ENCODE measurements at regions not wholly inside any gene's neighbourhood (a gene's known extent, or its start where the extent isn't known, plus 50 kb on each side); places are given as distances from the start of the nearest gene placed in this dataset.

GRCh38 chr2:234423884-234424283 lies 73.0 kb downstream of the ARL4C start:
- H3K27me3 ChIP-seq (ENCODE audit: insufficient read depth), result peaks cover 25% of the 10 kb centered on the region
- H3K4me3 Mint-ChIP-seq, result no peak overlapping the region
- H3K27ac Mint-ChIP-seq, result no peak overlapping the region
- H3K4me2 ChIP-seq, result no peak overlapping the region
- H3K36me3 ChIP-seq (ENCODE audit: insufficient read depth), result no peaks in the 10 kb centered on the region
- peaks cover 14% of the 10 kb centered on the region for H3K4me1 ChIP-seq (ENCODE audit: insufficient read depth)
- no peak overlapping the region for H2AFZ ChIP-seq
- DNase-seq (ENCODE audit: low spot score) (no peak), ATAC-seq (no peak)
- no peak overlapping the region for H3K4me3 ChIP-seq
- H3K36me3 Mint-ChIP-seq (ENCODE audit: low read depth), result no peaks in the 10 kb centered on the region
- no peak overlapping the region for H3K27ac ChIP-seq (ENCODE audit: low read depth)
- H3K79me2 ChIP-seq (replicated peaks; ENCODE audit: insufficient read depth), result no peaks in the 10 kb centered on the region
- peaks cover 5% of the 10 kb centered on the region; the same call in 1 of the 3 replicates for H3K9me3 Mint-ChIP-seq
- no peaks in the 10 kb centered on the region for H3F3A ChIP-seq (replicated peaks; ENCODE audit: low read depth)
- H3K4me1 Mint-ChIP-seq, result peaks cover 27% of the 10 kb centered on the region
- no peaks in the 10 kb centered on the region for H3K9me2 ChIP-seq (ENCODE audit: insufficient read depth)
- H3K27me3 Mint-ChIP-seq (ENCODE audit: insufficient read depth, low read depth, poor library complexity), result peaks cover 33% of the 10 kb centered on the region
- H4K20me1 ChIP-seq (replicated peaks; ENCODE audit: insufficient read depth), result no peaks in the 10 kb centered on the region
- no peak for TF ChIP-seq NANOG (IDR thresholded peaks at IDR 0.05; ENCODE audit: borderline replicate concordance)
- no peak for TF ChIP-seq CREB1 (CRISPR knock-in tag; IDR thresholded peaks at IDR 0.05; ENCODE audit: low read depth)
- TF ChIP-seq EZH2 (IDR thresholded peaks at IDR 0.05; ENCODE audit: low read depth, unreplicated experiment), result no peak
- TF ChIP-seq STAT1 (IDR thresholded peaks at IDR 0.05; ENCODE audit: unreplicated experiment), result no peak
- TF ChIP-seq ZNF462 (CRISPR knock-in tag; IDR thresholded peaks at IDR 0.05), result no peak
- TF ChIP-seq ETS1 (IDR thresholded peaks at IDR 0.05), result no peak
- TF ChIP-seq CTCF (conservative IDR thresholded peaks at IDR 0.05; ENCODE audit: low read depth in 2 of 2), result no peak
- TF ChIP-seq EZH2phosphoT487 (IDR thresholded peaks at IDR 0.05; ENCODE audit: unreplicated experiment), result no peak
- no peak for TF ChIP-seq JUNB (IDR thresholded peaks at IDR 0.05; ENCODE audit: unreplicated experiment)
- no peak for TF ChIP-seq POLR2AphosphoS5 (IDR thresholded peaks at IDR 0.05; ENCODE audit: low read depth)
- no peak for TF ChIP-seq ZNF331 (CRISPR knock-in tag; IDR thresholded peaks at IDR 0.05; ENCODE audit: low read depth)
- no peak for TF ChIP-seq ZNF114 (CRISPR knock-in tag; IDR thresholded peaks at IDR 0.05)
- TF ChIP-seq REST (IDR thresholded peaks at IDR 0.05; ENCODE audit: unreplicated experiment), result no peak
